Suprapubic skin (tissue), 2 donors: ENCODE measurements at regions not wholly inside any gene's neighbourhood (a gene's known extent, or its start where the extent isn't known, plus 50 kb on each side); places are given as distances from the start of the nearest gene placed in this dataset.

Experiments
- EP300 ChIP-seq: sonication (generic); formaldehyde crosslinking; IDR thresholded peaks from one replicate; pipeline ENCODE4 v1.6.1; 2017; ENCODE audit warnings: antibody characterized with exemption
- POLR2A ChIP-seq, 2 donors: fragments of 450-650 bp; IDR thresholded peaks; one replicate each; pipeline ENCODE4 v1.6.1; 2017; ENCODE audit warnings: antibody characterized with exemption in 2 of 2, mild to moderate bottlenecking in 2 of 2, moderate library complexity in 2 of 2

GRCh38 chr1:58971629-58972140 lies 187.8 kb upstream of the JUN start:
- no peak for TF ChIP-seq POLR2A (IDR thresholded peaks at IDR 0.05)
- TF ChIP-seq EP300: no peak
